ENCODE measurements at regions not wholly inside any gene's neighbourhood (a gene's known extent, or its start where the extent isn't known, plus 50 kb on each side); places are given as distances from the start of the nearest gene placed in this dataset.

GRCh38 chr14:83702619-83703018 lies 1827.3 kb upstream of the FLRT2 start (continued):
- TF ChIP-seq ZNF560 (tag by site-specific recombination; IDR thresholded peaks at IDR 0.05; ENCODE audit: borderline replicate concordance): no peak
- TF ChIP-seq ZSCAN23 (tag by site-specific recombination; IDR thresholded peaks at IDR 0.05): no peak
- no peak for TF ChIP-seq ZNF548 (tag by site-specific recombination; IDR thresholded peaks at IDR 0.05)
- no peak for TF ChIP-seq ZSCAN18 (tag by site-specific recombination; IDR thresholded peaks at IDR 0.05)
- no peak for TF ChIP-seq ZBTB49 (tag by site-specific recombination; IDR thresholded peaks at IDR 0.05; ENCODE audit: low read depth)
- TF ChIP-seq ZNF354C (tag by site-specific recombination; IDR thresholded peaks at IDR 0.05; ENCODE audit: borderline replicate concordance, low read depth): no peak

- CTCF ChIA-PET: interaction anchor here (0.6 to 0.7 kb wide), 2 partner anchors 13 to 214 kb away, joined by 3 to 4 read pairs; no protein-coding TSS in a partner anchor
- Histone ChIP-seq H3K4me3 (ENCODE audit: low read depth, low read length) (no peak overlapping the region), H3K27ac (ENCODE audit: extremely low read depth, low read depth, low read length) (no peak overlapping the region), H3K36me3 (ENCODE audit: control insufficient read depth in 2 of 2, insufficient read depth in 1 of 2, low read length in 2 of 2) (no peaks in the 10 kb centered on the region), H3K9me3 (ENCODE audit: control insufficient read depth, insufficient read depth, low read depth, low read length) (no peaks in the 10 kb centered on the region), H3K4me1 (ENCODE audit: control insufficient read depth, insufficient read depth, low read length) (no peaks in the 10 kb centered on the region)
- TF ChIP-seq ZNF792 (tag by site-specific recombination; IDR thresholded peaks at IDR 0.05) (no peak), ZNF670 (tag by site-specific recombination; IDR thresholded peaks at IDR 0.05; ENCODE audit: low read depth) (no peak), ZFP41 (tag by site-specific recombination; IDR thresholded peaks at IDR 0.05; ENCODE audit: borderline replicate concordance) (no peak), ZXDB (tag by site-specific recombination; IDR thresholded peaks at IDR 0.05) (no peak), ZNF248 (tag by site-specific recombination; IDR thresholded peaks at IDR 0.05) (no peak), ZNF426 (tag by site-specific recombination; IDR thresholded peaks at IDR 0.05) (no peak), ZFP37 (tag by site-specific recombination; IDR thresholded peaks at IDR 0.05) (no peak), ZNF26 (tag by site-specific recombination; IDR thresholded peaks at IDR 0.05) (no peak), KLF16 (tag by site-specific recombination; IDR thresholded peaks at IDR 0.05) (no peak), ZNF571 (tag by site-specific recombination; IDR thresholded peaks at IDR 0.05) (no peak)
- POLR2A ChIA-PET: no interaction called here
Observed at GRCh38 chr14:83706231-83706954, 1823.6 kb upstream of the FLRT2 start.

- Histone ChIP-seq H3K4me1 (ENCODE audit: control insufficient read depth, insufficient read depth, low read length) (no peaks in the 10 kb centered on the region), H3K27ac (ENCODE audit: extremely low read depth, low read depth, low read length) (no peak overlapping the region), H3K9me3 (ENCODE audit: control insufficient read depth, insufficient read depth, low read depth, low read length) (no peaks in the 10 kb centered on the region), H3K36me3 (ENCODE audit: control insufficient read depth in 2 of 2, insufficient read depth in 1 of 2, low read length in 2 of 2) (no peaks in the 10 kb centered on the region), H3K4me3 (ENCODE audit: low read depth, low read length) (no peak overlapping the region)
- POLR2A ChIA-PET: no interaction called here
- TF ChIP-seq GLI2 (tag by site-specific recombination; IDR thresholded peaks at IDR 0.05; ENCODE audit: borderline replicate concordance, low read depth) (no peak), ZNF324 (tag by site-specific recombination; IDR thresholded peaks at IDR 0.05) (no peak), ZNF184 (tag by site-specific recombination; IDR thresholded peaks at IDR 0.05) (no peak), ZNF629 (tag by site-specific recombination; IDR thresholded peaks at IDR 0.05) (no peak)
- CTCF ChIA-PET: no interaction called here
Observed at GRCh38 chr14:83707056-83707455, 1822.9 kb upstream of the FLRT2 start.
